HEK293 (cell line): ENCODE measurements at regions not wholly inside any gene's neighbourhood (a gene's known extent, or its start where the extent isn't known, plus 50 kb on each side); places are given as distances from the start of the nearest gene placed in this dataset.

Source experiments
- CTCF ChIA-PET: fragments of 350-600 bp; formaldehyde crosslinking; extraction: SDS; loops from one replicate; lab custom pipeline; 2021; ENCODE audit warnings: antibody characterized with exemption; lab: Yijun Ruan, JAX
- POLR2A ChIA-PET: fragments of 300-600 bp; formaldehyde crosslinking; extraction: SDS; loops from one replicate; lab custom pipeline; 2020; ENCODE audit warnings: antibody characterized with exemption, inconsistent platforms; lab: Yijun Ruan, JAX
- H3K27ac ChIP-seq: fragments of 200-500 bp; sonication (Bioruptor generic); 2 replicates; pipeline ENCODE4 v1.5.1; 2014; ENCODE audit warnings: low read depth, low read length, control low read depth, inconsistent platforms; ENCODE audit errors: extremely low read depth
- H3K36me3 ChIP-seq, 2 experiments: fragments of 200-500 bp in 1 of 2; sonication (Bioruptor generic) in 1 of 2; 1 replicate in 1 of 2; 2 replicates in 1 of 2; pipeline ENCODE4 v1.5.1; 2014 to 2017; ENCODE audit warnings: inconsistent platforms in 2 of 2, low read length in 2 of 2; ENCODE audit not compliant: control insufficient read depth in 2 of 2, insufficient read depth in 1 of 2
- H3K4me1 ChIP-seq: fragments of 200-500 bp; sonication (Bioruptor generic); 2 replicates; pipeline ENCODE4 v1.5.1; 2014; ENCODE audit warnings: mild to moderate bottlenecking, low read length, inconsistent platforms; ENCODE audit not compliant: control insufficient read depth, insufficient read depth
- H3K4me3 ChIP-seq: 2 replicates; pipeline ENCODE4 v1.5.1; 2011; ENCODE audit warnings: low read depth, mild to moderate bottlenecking, control low read depth, low read length, moderate library complexity
- H3K9me3 ChIP-seq: fragments of 200-500 bp; sonication (Bioruptor generic); 2 replicates; pipeline ENCODE4 v1.5.1; 2014; ENCODE audit warnings: low read depth, low read length, inconsistent platforms; ENCODE audit not compliant: control insufficient read depth, insufficient read depth
- EGR2 ChIP-seq: fragments of 450-650 bp; formaldehyde crosslinking; IDR thresholded peaks from 2 replicates; pipeline ENCODE4 v1.5.1; 2016; ENCODE audit warnings: low read depth, missing biosample characterization, missing genetic modification characterization
- ELK4 ChIP-seq: IDR thresholded peaks from 2 replicates; pipeline ENCODE4 v1.6.1; 2011; ENCODE audit warnings: mild to moderate bottlenecking, low read depth, low read length, borderline replicate concordance
- GLI4 ChIP-seq: fragments of 450-650 bp; formaldehyde crosslinking; IDR thresholded peaks from 2 replicates; pipeline ENCODE4 v1.5.1; 2016; ENCODE audit warnings: missing biosample characterization, missing genetic modification characterization
- GLIS2 ChIP-seq: fragments of 450-650 bp; formaldehyde crosslinking; IDR thresholded peaks from 2 replicates; pipeline ENCODE4 v1.5.1; 2016; ENCODE audit warnings: missing biosample characterization, missing genetic modification characterization
- KLF9 ChIP-seq: fragments of 450-650 bp; formaldehyde crosslinking; IDR thresholded peaks from 2 replicates; pipeline ENCODE4 v1.5.1; 2016; ENCODE audit warnings: missing biosample characterization, missing genetic modification characterization, low read depth
- PATZ1 ChIP-seq: fragments of 450-650 bp; formaldehyde crosslinking; IDR thresholded peaks from 2 replicates; pipeline ENCODE4 v1.5.1; 2016; ENCODE audit warnings: missing biosample characterization, missing genetic modification characterization
- TRIM28 ChIP-seq: IDR thresholded peaks from 2 replicates; pipeline ENCODE4 v1.6.1; 2011; ENCODE audit warnings: low read length, control low read depth, borderline replicate concordance
- YY1 ChIP-seq: fragments of 450-650 bp; formaldehyde crosslinking; IDR thresholded peaks from 2 replicates; pipeline ENCODE4 v1.5.1; 2018; ENCODE audit warnings: missing biosample characterization, missing genetic modification characterization
- ZBTB17 ChIP-seq: fragments of 450-650 bp; formaldehyde crosslinking; IDR thresholded peaks from 2 replicates; pipeline ENCODE4 v1.5.1; 2016; ENCODE audit warnings: missing biosample characterization, missing genetic modification characterization
- ZBTB21 ChIP-seq: fragments of 450-650 bp; formaldehyde crosslinking; IDR thresholded peaks from 2 replicates; pipeline ENCODE4 v1.5.1; 2017; ENCODE audit warnings: missing biosample characterization, missing genetic modification characterization
- ZBTB7A ChIP-seq: fragments of 450-650 bp; formaldehyde crosslinking; IDR thresholded peaks from 2 replicates; pipeline ENCODE4 v1.5.1; 2016; ENCODE audit warnings: low read depth, missing biosample characterization, missing genetic modification characterization
- ZFP3 ChIP-seq: fragments of 450-650 bp; formaldehyde crosslinking; IDR thresholded peaks from 2 replicates; pipeline ENCODE4 v1.5.1; 2016; ENCODE audit warnings: low read depth, missing biosample characterization, missing genetic modification characterization
- ZFP69B ChIP-seq: fragments of 450-650 bp; formaldehyde crosslinking; IDR thresholded peaks from 2 replicates; pipeline ENCODE4 v1.5.1; 2016; ENCODE audit warnings: missing biosample characterization, missing genetic modification characterization
- ZNF184 ChIP-seq: fragments of 450-650 bp; IDR thresholded peaks from 2 replicates; pipeline ENCODE4 v1.5.1; 2018; ENCODE audit warnings: missing biosample characterization, mild to moderate bottlenecking, missing genetic modification characterization
- ZNF221 ChIP-seq: fragments of 450-650 bp; formaldehyde crosslinking; IDR thresholded peaks from 2 replicates; pipeline ENCODE4 v1.5.1; 2017; ENCODE audit warnings: missing biosample characterization, missing genetic modification characterization, borderline replicate concordance
- ZNF292 ChIP-seq: fragments of 450-650 bp; formaldehyde crosslinking; IDR thresholded peaks from 2 replicates; pipeline ENCODE4 v1.5.1; 2016; ENCODE audit warnings: low read depth, missing biosample characterization, missing genetic modification characterization, borderline replicate concordance
- ZNF350 ChIP-seq: fragments of 450-650 bp; formaldehyde crosslinking; IDR thresholded peaks from 2 replicates; pipeline ENCODE4 v1.5.0; 2017; ENCODE audit warnings: missing biosample characterization, mild to moderate bottlenecking, missing genetic modification characterization
- ZNF354C ChIP-seq: fragments of 450-650 bp; formaldehyde crosslinking; IDR thresholded peaks from 2 replicates; pipeline ENCODE4 v1.5.1; 2016; ENCODE audit warnings: missing biosample characterization, missing genetic modification characterization, low read depth, borderline replicate concordance
- ZNF391 ChIP-seq: fragments of 450-650 bp; formaldehyde crosslinking; IDR thresholded peaks from 2 replicates; pipeline ENCODE4 v1.5.1; 2016; ENCODE audit warnings: low read depth, missing biosample characterization, missing genetic modification characterization, borderline replicate concordance
- ZNF473 ChIP-seq: fragments of 450-650 bp; formaldehyde crosslinking; IDR thresholded peaks from 2 replicates; pipeline ENCODE4 v1.5.1; 2017; ENCODE audit warnings: missing biosample characterization, missing genetic modification characterization
- ZNF513 ChIP-seq: fragments of 450-650 bp; IDR thresholded peaks from 2 replicates; pipeline ENCODE4 v1.5.1; 2018; ENCODE audit warnings: missing biosample characterization, missing genetic modification characterization
- ZNF514 ChIP-seq: fragments of 450-650 bp; formaldehyde crosslinking; IDR thresholded peaks from 2 replicates; pipeline ENCODE4 v1.5.1; 2016; ENCODE audit warnings: missing biosample characterization, missing genetic modification characterization
- ZNF529 ChIP-seq: fragments of 450-650 bp; formaldehyde crosslinking; IDR thresholded peaks from 2 replicates; pipeline ENCODE4 v1.5.1; 2017; ENCODE audit warnings: missing genetic modification characterization, missing biosample characterization; ENCODE audit not compliant: insufficient replicate concordance
- ZNF600 ChIP-seq: fragments of 450-650 bp; formaldehyde crosslinking; IDR thresholded peaks from 2 replicates; pipeline ENCODE4 v1.5.1; 2016; ENCODE audit warnings: missing biosample characterization, missing genetic modification characterization
- ZNF623 ChIP-seq: fragments of 450-650 bp; formaldehyde crosslinking; IDR thresholded peaks from 2 replicates; pipeline ENCODE4 v1.5.1; 2016; ENCODE audit warnings: missing biosample characterization, missing genetic modification characterization
- ZNF629 ChIP-seq: fragments of 450-650 bp; formaldehyde crosslinking; IDR thresholded peaks from 2 replicates; pipeline ENCODE4 v1.5.1; 2017; ENCODE audit warnings: missing biosample characterization, missing genetic modification characterization
- ZNF704 ChIP-seq: fragments of 450-650 bp; formaldehyde crosslinking; IDR thresholded peaks from 2 replicates; pipeline ENCODE4 v1.5.1; 2016; ENCODE audit warnings: missing biosample characterization, missing genetic modification characterization
- ZNF707 ChIP-seq: fragments of 450-650 bp; formaldehyde crosslinking; IDR thresholded peaks from 2 replicates; pipeline ENCODE4 v1.5.1; 2016; ENCODE audit warnings: missing biosample characterization, missing genetic modification characterization
- ZNF792 ChIP-seq: fragments of 450-650 bp; formaldehyde crosslinking; IDR thresholded peaks from 2 replicates; pipeline ENCODE4 v1.5.1; 2016; ENCODE audit warnings: missing biosample characterization, missing genetic modification characterization
- ZNF830 ChIP-seq: fragments of 450-650 bp; IDR thresholded peaks from 2 replicates; pipeline ENCODE4 v1.5.0; 2018; ENCODE audit warnings: missing biosample characterization, missing genetic modification characterization, low read depth, mild to moderate bottlenecking, moderate library complexity
- ZSCAN16 ChIP-seq: fragments of 450-650 bp; formaldehyde crosslinking; IDR thresholded peaks from 2 replicates; pipeline ENCODE4 v1.5.1; 2016; ENCODE audit warnings: missing biosample characterization, missing genetic modification characterization

GRCh38 chr3:31248563-31248992, 284.1 kb upstream of the STT3B start (continued):
- TF ChIP-seq ZNF513, result no peak
- TF ChIP-seq ZNF514 (tag by site-specific recombination), result no peak
- no peak for TF ChIP-seq ELK4

- Histone ChIP-seq H3K4me3 (no peak overlapping the region), H3K27ac (no peak overlapping the region), H3K36me3 (no peaks in the 10 kb centered on the region), H3K9me3 (no peaks in the 10 kb centered on the region), H3K4me1 (no peaks in the 10 kb centered on the region)
- CTCF ChIA-PET, result no interaction called here
- TF ChIP-seq ZNF704 (tag by site-specific recombination) (no peak), GLI4 (tag by site-specific recombination) (no peak), ZNF221 (tag by site-specific recombination) (no peak), ZNF350 (tag by site-specific recombination) (no peak), YY1 (tag by site-specific recombination) (no peak), ZNF623 (tag by site-specific recombination) (no peak), ZNF600 (tag by site-specific recombination) (no peak), GLIS2 (tag by site-specific recombination) (no peak), ZNF529 (tag by site-specific recombination) (no peak), ZNF354C (tag by site-specific recombination) (no peak), TRIM28 (no peak), ZNF473 (no peak), KLF9 (tag by site-specific recombination) (no peak), ZFP69B (no peak), ZNF391 (tag by site-specific recombination) (no peak), ZNF792 (tag by site-specific recombination) (no peak), ZNF184 (no peak), ZNF830 (no peak)
- POLR2A ChIA-PET, result interaction anchor here (1.4 kb wide), 1 partner anchor 283 kb away, joined by 4 read pairs; the partner anchor contains the start of gene STT3B
Measured at GRCh38 chr3:31249545-31249944, 283.2 kb upstream of the STT3B start.

GRCh38 chr3:31250116-31250777, 282.5 kb upstream of the STT3B start:
- POLR2A ChIA-PET, result interaction anchor here (1.4 kb wide), 1 partner anchor 282 kb away, joined by 4 read pairs; the partner anchor contains the start of gene STT3B
- TF ChIP-seq ZSCAN16 (tag by site-specific recombination), result no peak
- no peak for TF ChIP-seq ZBTB7A (tag by site-specific recombination)
- no peak for TF ChIP-seq ZNF707
- TF ChIP-seq ZBTB17 (tag by site-specific recombination), result no peak
- TF ChIP-seq PATZ1 (tag by site-specific recombination), result no peak
- TF ChIP-seq ZNF292 (tag by site-specific recombination), result no peak
- TF ChIP-seq ZNF629, result no peak
- no peak for TF ChIP-seq EGR2 (tag by site-specific recombination)
- no peak for TF ChIP-seq ZFP3 (tag by site-specific recombination)
- no peak for TF ChIP-seq ZBTB21
- no peak for TF ChIP-seq ZNF600 (tag by site-specific recombination)
- TF ChIP-seq ZNF391 (tag by site-specific recombination), result no peak

More at GRCh38 chr3:31250116-31250777, 282.5 kb upstream of the STT3B start:
- no peak overlapping the region for H3K4me3 ChIP-seq
- H3K36me3 ChIP-seq, result no peaks in the 10 kb centered on the region
- no peak overlapping the region for H3K27ac ChIP-seq
- CTCF ChIA-PET, result no interaction called here
- H3K9me3 ChIP-seq, result no peaks in the 10 kb centered on the region
- no peaks in the 10 kb centered on the region for H3K4me1 ChIP-seq
